ENCODE measurements at regions not wholly inside any gene's neighbourhood (a gene's known extent, or its start where the extent isn't known, plus 50 kb on each side); places are given as distances from the start of the nearest gene placed in this dataset.
"Not testable (repeated sequence)": the region's sequence is repeated elsewhere in the genome, so short reads cannot be mapped to it uniquely, and the experiment has no call there.

GRCh38 chr5:136565050-136565449 lies 199.7 kb upstream of the TRPC7 start:
- H3K18ac ChIP-seq (ENCODE audit: low read depth in 1 of 2, low read length in 2 of 2); H3K27ac ChIP-seq (ENCODE audit: low read length, poor library complexity, severe bottlenecking); H3K4ac ChIP-seq (ENCODE audit: low read depth in 1 of 2, low read length in 2 of 2); H3K27me3 ChIP-seq (ENCODE audit: control insufficient read depth in 1 of 2, insufficient read depth in 1 of 2, low read length in 2 of 2); H2BK5ac ChIP-seq (ENCODE audit: low read depth, low read length, poor library complexity, severe bottlenecking); H2BK15ac ChIP-seq (ENCODE audit: low read depth, poor library complexity, severe bottlenecking); H3K4me1 ChIP-seq (ENCODE audit: control insufficient read depth, insufficient read depth, low read depth, low read length); H3K4me2 ChIP-seq (ENCODE audit: low read length, poor library complexity, severe bottlenecking); H3K36me3 ChIP-seq (ENCODE audit: control insufficient read depth in 1 of 2, insufficient read depth in 2 of 2, low read depth in 1 of 2, low read length in 2 of 2); H2AK5ac ChIP-seq (ENCODE audit: low read length, severe bottlenecking); H3K23ac ChIP-seq (ENCODE audit: low read length in 2 of 2); H3K79me1 ChIP-seq (replicated peaks; ENCODE audit: low read length, poor library complexity, severe bottlenecking); H2AFZ ChIP-seq (ENCODE audit: low read depth, low read length); H3K4me3 ChIP-seq (ENCODE audit: insufficient read depth in 1 of 2, low read depth in 1 of 2, low read length in 2 of 2); H3K14ac ChIP-seq (ENCODE audit: low read length in 2 of 2); DNase-seq; H4K8ac ChIP-seq (ENCODE audit: low read length); H3K9me3 ChIP-seq (ENCODE audit: control insufficient read depth, low read length); H3K9ac ChIP-seq (ENCODE audit: low read length); H2BK12ac ChIP-seq (ENCODE audit: low read length in 2 of 2); H4K91ac ChIP-seq (ENCODE audit: low read length); H2BK120ac ChIP-seq (ENCODE audit: low read depth, low read length): not testable (repeated sequence)
- WGBS = 79% methylated on average over 1 of the region's 1 CpG

DNA sequence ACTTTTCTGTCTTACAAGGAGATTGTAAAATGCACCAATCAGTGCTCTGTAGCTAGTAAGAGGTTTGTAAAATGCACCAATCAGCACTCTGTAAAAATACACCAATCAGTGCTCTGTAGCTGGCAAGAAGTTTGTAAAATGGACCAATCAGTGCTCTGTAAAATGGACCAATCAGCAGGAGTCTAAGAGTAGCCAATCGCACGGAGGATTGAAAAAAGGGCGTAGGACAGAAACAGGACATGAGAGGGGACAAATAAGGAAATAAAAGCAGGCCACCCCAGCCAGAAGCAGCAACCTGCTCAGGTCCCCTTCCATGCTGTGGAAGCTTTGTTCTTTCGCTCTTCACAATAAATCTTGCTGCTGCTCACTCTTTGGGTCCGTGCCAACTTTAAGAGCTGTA lies 199.1 kb upstream of the TRPC7 start:
- not testable (repeated sequence) for H4K8ac ChIP-seq (ENCODE audit: low read length); H3K4me1 ChIP-seq (ENCODE audit: control insufficient read depth, insufficient read depth, low read depth, low read length); H2AK5ac ChIP-seq (ENCODE audit: low read length, severe bottlenecking); H2BK5ac ChIP-seq (ENCODE audit: low read depth, low read length, poor library complexity, severe bottlenecking); H3K18ac ChIP-seq (ENCODE audit: low read depth in 1 of 2, low read length in 2 of 2); H3K9ac ChIP-seq (ENCODE audit: low read length); H3K4me3 ChIP-seq (ENCODE audit: insufficient read depth in 1 of 2, low read depth in 1 of 2, low read length in 2 of 2); H2BK120ac ChIP-seq (ENCODE audit: low read depth, low read length); H3K4me2 ChIP-seq (ENCODE audit: low read length, poor library complexity, severe bottlenecking); H3K27me3 ChIP-seq (ENCODE audit: control insufficient read depth in 1 of 2, insufficient read depth in 1 of 2, low read length in 2 of 2); DNase-seq; H3K36me3 ChIP-seq (ENCODE audit: control insufficient read depth in 1 of 2, insufficient read depth in 2 of 2, low read depth in 1 of 2, low read length in 2 of 2); H4K91ac ChIP-seq (ENCODE audit: low read length); H2BK15ac ChIP-seq (ENCODE audit: low read depth, poor library complexity, severe bottlenecking); H2AFZ ChIP-seq (ENCODE audit: low read depth, low read length); H3K27ac ChIP-seq (ENCODE audit: low read length, poor library complexity, severe bottlenecking); H3K14ac ChIP-seq (ENCODE audit: low read length in 2 of 2); H3K79me1 ChIP-seq (replicated peaks; ENCODE audit: low read length, poor library complexity, severe bottlenecking); H3K9me3 ChIP-seq (ENCODE audit: control insufficient read depth, low read length); H3K4ac ChIP-seq (ENCODE audit: low read depth in 1 of 2, low read length in 2 of 2); H2BK12ac ChIP-seq (ENCODE audit: low read length in 2 of 2); H3K23ac ChIP-seq (ENCODE audit: low read length in 2 of 2)
- WGBS = 90% methylated on average over 5 of the region's 5 CpGs

- H3K4me3 ChIP-seq (ENCODE audit: insufficient read depth in 1 of 2, low read depth in 1 of 2, low read length in 2 of 2) = no peak overlapping the region
- peak overlapping the region; percentile 61 for H4K91ac ChIP-seq (ENCODE audit: low read length)
- DNase-seq = no peak
- H3K4me2 ChIP-seq (ENCODE audit: low read length, poor library complexity, severe bottlenecking) = no peak overlapping the region
- no peak overlapping the region for H2BK12ac ChIP-seq (ENCODE audit: low read length in 2 of 2)
- H2BK15ac ChIP-seq (ENCODE audit: low read depth, poor library complexity, severe bottlenecking) = no peak overlapping the region
- H3K9me3 ChIP-seq (ENCODE audit: control insufficient read depth, low read length) = no peaks in the 10 kb centered on the region
- H3K79me1 ChIP-seq (replicated peaks; ENCODE audit: low read length, poor library complexity, severe bottlenecking) = no peaks in the 10 kb centered on the region
- H3K18ac ChIP-seq (ENCODE audit: low read depth in 1 of 2, low read length in 2 of 2) = no peak overlapping the region
- H2AFZ ChIP-seq (ENCODE audit: low read depth, low read length) = no peak overlapping the region
- no peak overlapping the region for H3K14ac ChIP-seq (ENCODE audit: low read length in 2 of 2)
- WGBS = 55% methylated on average over 4 of the region's 6 CpGs
- no peaks in the 10 kb centered on the region for H3K36me3 ChIP-seq (ENCODE audit: control insufficient read depth in 1 of 2, insufficient read depth in 2 of 2, low read depth in 1 of 2, low read length in 2 of 2)
- no peak overlapping the region for H2BK5ac ChIP-seq (ENCODE audit: low read depth, low read length, poor library complexity, severe bottlenecking)
- no peaks in the 10 kb centered on the region for H3K27me3 ChIP-seq (ENCODE audit: control insufficient read depth in 1 of 2, insufficient read depth in 1 of 2, low read length in 2 of 2)
- no peak overlapping the region for H3K4ac ChIP-seq (ENCODE audit: low read depth in 1 of 2, low read length in 2 of 2)
- no peak overlapping the region for H3K27ac ChIP-seq (ENCODE audit: low read length, poor library complexity, severe bottlenecking)
- no peak overlapping the region for H2BK120ac ChIP-seq (ENCODE audit: low read depth, low read length)
- H4K8ac ChIP-seq (ENCODE audit: low read length) = no peak overlapping the region
- H3K9ac ChIP-seq (ENCODE audit: low read length) = no peak overlapping the region
- no peak overlapping the region for H2AK5ac ChIP-seq (ENCODE audit: low read length, severe bottlenecking)
- no peak overlapping the region for H3K23ac ChIP-seq (ENCODE audit: low read length in 2 of 2)
- H3K4me1 ChIP-seq (ENCODE audit: control insufficient read depth, insufficient read depth, low read depth, low read length) = no peaks in the 10 kb centered on the region
Observed at GRCh38 chr5:136563489-136563888, 198.1 kb upstream of the TRPC7 start.

DNA sequence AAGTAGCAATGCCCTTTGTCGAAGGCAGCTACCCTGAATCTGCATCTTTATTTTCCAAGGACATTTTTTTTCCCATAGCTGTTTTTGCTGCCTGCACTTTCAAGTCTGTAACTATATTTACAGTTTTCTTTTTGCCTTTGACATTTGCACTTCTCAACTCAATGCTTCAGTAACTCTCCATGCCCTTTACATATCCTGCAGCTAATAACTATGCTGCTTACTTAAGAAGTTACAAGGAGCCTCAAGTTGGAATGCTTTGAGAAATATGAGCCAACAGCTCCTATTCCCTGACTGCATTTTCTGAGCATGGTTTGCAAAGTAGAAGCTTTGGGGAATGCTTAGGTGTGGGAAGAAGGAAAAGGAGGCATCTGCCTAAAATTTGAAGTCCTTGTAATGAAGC lies 194.8 kb upstream of the TRPC7 start:
- peak; percentile 3 for DNase-seq
- H3K4me3 ChIP-seq (ENCODE audit: insufficient read depth in 1 of 2, low read depth in 1 of 2, low read length in 2 of 2) = no peak overlapping the region
- no peak overlapping the region for H2BK15ac ChIP-seq (ENCODE audit: low read depth, poor library complexity, severe bottlenecking)
- no peaks in the 10 kb centered on the region for H3K4me1 ChIP-seq (ENCODE audit: control insufficient read depth, insufficient read depth, low read depth, low read length)
- no peaks in the 10 kb centered on the region for H3K36me3 ChIP-seq (ENCODE audit: control insufficient read depth in 1 of 2, insufficient read depth in 2 of 2, low read depth in 1 of 2, low read length in 2 of 2)
- no peak overlapping the region for H3K23ac ChIP-seq (ENCODE audit: low read length in 2 of 2)
- no peaks in the 10 kb centered on the region for H3K27me3 ChIP-seq (ENCODE audit: control insufficient read depth in 1 of 2, insufficient read depth in 1 of 2, low read length in 2 of 2)
- no peak overlapping the region for H3K14ac ChIP-seq (ENCODE audit: low read length in 2 of 2)
- H4K8ac ChIP-seq (ENCODE audit: low read length) = no peak overlapping the region
- H3K18ac ChIP-seq (ENCODE audit: low read depth in 1 of 2, low read length in 2 of 2) = no peak overlapping the region
- H3K4ac ChIP-seq (ENCODE audit: low read depth in 1 of 2, low read length in 2 of 2) = no peak overlapping the region
- no peak overlapping the region for H3K9ac ChIP-seq (ENCODE audit: low read length)
- WGBS = 82% methylated on average over 1 of the region's 1 CpG
- H2BK120ac ChIP-seq (ENCODE audit: low read depth, low read length) = no peak overlapping the region
- peaks cover 12% of the 10 kb centered on the region for H3K9me3 ChIP-seq (ENCODE audit: control insufficient read depth, low read length)
- H2BK12ac ChIP-seq (ENCODE audit: low read length in 2 of 2) = no peak overlapping the region
- no peak overlapping the region for H2AFZ ChIP-seq (ENCODE audit: low read depth, low read length)
- no peak overlapping the region for H2AK5ac ChIP-seq (ENCODE audit: low read length, severe bottlenecking)
- no peaks in the 10 kb centered on the region for H3K79me1 ChIP-seq (replicated peaks; ENCODE audit: low read length, poor library complexity, severe bottlenecking)
- H4K91ac ChIP-seq (ENCODE audit: low read length) = no peak overlapping the region
- H2BK5ac ChIP-seq (ENCODE audit: low read depth, low read length, poor library complexity, severe bottlenecking) = no peak overlapping the region
- no peak overlapping the region for H3K27ac ChIP-seq (ENCODE audit: low read length, poor library complexity, severe bottlenecking)
- H3K4me2 ChIP-seq (ENCODE audit: low read length, poor library complexity, severe bottlenecking) = no peak overlapping the region
